Medulla oblongata (tissue), 1 donor: ENCODE measurements at regions not wholly inside any gene's neighbourhood (a gene's known extent, or its start where the extent isn't known, plus 50 kb on each side); places are given as distances from the start of the nearest gene placed in this dataset.
"Not testable (repeated sequence)": the region's sequence is repeated elsewhere in the genome, so short reads cannot be mapped to it uniquely, and the experiment has no call there.

Experiments used
- DNase-seq: peaks from one replicate; pipeline ENCODE4 v3.0.0-alpha.2; 2015; ENCODE audit errors: extremely low spot score

DNA sequence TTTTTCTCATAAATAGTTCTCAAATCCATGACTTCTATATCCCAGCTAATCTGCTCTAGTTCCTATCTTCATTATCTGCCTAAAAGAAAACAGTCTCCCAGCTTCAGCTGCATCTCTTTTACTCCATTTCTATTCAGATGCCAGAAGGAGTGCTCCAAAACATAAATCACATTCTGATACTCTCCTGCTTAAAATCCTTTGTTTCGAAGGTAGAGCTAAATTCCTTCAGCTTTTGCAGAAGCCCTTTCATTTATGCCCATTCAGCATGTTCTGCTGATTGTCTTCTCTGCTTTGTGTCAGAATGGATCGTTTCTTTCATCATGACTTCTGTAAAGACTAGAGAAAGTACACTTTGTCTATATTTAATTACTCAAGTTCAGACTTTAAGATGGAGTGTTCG, 440.1 kb upstream of the SMIM31 start:
- peak; percentile 8 for DNase-seq

DNA sequence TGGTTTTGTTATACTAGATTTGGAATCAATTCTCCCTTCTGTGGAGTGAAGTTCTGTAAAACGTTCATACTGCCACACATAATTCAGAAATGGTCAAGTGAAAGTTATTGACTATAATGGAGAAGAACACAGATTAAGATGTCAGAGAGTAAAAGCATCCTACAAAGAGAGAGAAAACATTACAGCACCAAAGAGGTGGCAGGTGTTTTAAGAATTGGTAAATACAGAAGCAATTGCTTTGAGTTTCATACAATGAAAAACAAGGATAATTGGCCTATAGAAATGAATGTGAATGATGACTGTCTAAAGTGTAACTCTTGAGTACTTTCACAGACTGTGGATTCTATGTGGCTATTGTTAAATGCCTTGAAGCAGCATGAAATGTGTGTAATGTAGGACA, 435.6 kb upstream of the SMIM31 start:
- no peak for DNase-seq

DNA sequence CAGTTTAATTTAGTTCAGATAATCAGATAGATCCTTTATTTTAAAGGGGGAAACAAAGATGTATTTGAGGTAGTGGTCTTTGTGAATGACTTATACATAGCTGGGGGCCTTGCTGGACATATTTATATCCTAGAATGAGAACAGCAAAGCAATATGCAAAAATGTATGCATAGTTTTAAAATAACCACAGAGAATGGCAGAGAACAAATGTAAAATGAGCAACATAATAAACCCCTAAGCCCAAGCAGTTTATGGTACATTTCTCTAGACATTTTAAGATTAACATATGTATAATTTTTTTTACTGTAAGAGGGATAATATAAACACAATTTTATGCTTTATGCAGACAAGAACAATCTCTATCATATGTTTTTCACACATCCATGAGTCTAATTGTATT, 434.2 kb upstream of the SMIM31 start:
- no peak for DNase-seq

DNA sequence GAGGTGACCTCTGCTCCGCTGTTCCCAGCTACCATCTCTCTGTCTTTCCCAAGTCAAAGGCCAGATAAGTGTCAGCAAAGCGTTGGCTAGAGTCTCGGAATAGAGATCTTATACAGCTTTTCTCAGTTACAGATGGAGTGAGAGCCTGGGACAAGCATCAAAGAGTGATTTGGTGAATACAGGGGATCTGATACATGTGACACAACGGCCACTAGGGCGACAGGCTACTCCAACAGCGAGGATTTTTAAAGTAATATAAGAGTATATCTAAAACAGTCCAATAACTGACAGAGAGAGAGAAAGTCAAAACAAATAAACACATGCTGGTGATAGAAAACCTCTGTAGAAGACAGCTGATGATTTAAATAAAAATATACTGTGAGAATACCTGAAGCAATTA, 433.1 kb upstream of the SMIM31 start:
- DNase-seq: no peak

DNA sequence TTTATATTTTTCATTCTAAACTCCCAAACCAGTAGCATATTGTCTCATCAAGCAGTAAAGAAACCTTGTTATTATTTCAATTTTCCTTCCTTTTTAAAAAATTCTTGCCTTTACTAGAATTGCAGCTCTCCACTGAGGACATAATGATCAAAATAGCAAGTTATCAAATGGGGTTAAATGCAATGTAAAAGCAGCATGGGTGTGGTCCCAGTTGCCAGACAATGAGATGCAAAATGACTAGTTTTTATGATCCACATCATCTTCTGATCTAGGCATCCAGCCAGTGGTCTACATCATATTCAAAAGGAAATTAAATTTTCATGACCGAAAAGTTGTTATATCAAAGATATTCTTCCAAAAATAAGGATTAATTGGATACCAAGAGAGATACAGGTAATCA, 427.9 kb upstream of the SMIM31 start:
- no peak for DNase-seq

DNA sequence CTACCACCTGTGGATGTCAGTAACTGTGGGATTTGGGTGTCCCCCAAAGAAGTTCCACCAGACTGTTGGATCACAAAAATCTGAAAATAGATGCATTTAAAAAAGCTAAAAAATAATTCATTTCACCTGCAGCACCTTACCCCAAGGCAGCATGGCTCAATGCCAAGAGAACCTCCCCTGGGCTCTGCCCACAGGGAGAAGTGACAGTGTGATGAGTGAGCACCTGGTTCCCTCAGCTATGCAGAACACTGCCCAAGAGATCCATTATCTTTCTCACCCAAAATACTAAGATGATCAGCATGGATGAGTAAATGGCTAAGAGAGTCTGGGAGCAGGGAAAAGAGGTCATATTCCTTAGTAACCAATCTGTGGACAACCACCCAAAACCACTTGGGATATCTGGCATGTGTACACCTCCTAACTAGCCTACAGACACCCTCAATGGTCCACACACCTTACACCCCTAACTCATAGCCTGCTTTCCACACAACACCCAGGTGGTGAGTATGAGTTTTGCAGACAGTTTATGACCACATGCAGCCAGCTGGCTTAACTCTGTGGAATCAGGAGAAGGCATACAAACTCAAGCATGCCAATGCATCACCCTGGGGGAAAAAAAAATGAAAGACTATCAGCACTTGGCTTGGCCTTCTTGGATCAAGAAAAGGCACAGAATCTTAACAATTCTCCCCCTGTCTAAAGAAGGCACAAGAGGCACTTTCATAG, 416.5 kb upstream of the SMIM31 start:
- no peak for DNase-seq

DNA sequence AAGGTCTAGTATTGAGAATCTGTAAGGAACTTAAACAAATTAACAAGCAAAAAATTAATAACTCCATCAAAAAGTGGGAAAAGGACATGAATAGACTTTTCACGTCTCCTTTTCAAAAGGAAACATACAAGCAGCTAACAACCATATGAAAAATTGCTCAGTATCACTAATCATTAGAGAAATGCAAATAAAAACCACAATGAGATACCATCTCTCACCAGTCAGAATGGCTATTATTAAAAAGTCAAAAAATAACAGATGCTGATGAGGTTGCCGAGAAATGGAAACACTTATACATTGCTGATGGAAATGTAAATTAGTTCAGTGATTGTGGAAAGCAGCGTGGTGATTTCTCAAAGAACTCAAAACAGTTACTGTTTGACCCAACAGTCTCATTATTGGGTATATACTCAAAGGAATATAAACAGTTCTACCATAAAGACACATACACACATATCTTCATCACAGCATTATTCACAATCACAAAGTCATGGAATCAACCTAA, 410.4 kb upstream of the SMIM31 start:
- no peak for DNase-seq

DNA sequence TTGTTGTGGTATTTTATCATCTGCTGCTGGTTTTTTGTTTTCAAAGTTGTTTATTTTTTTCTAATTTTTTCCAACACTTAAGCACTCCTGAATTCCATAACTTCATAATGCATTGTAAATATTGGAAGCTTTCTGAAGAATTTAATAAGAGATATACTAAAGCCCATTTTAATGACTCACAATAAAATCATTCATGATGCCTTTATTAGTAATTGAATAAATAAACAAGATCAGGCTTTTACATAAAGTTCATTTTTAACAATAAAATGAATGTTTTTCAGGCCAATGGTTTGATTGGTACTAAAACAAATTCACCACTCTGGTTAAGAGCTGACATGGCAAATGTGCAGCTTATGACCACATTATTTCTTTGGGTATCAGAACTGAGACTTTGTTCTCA, 408.2 kb upstream of the SMIM31 start:
- DNase-seq: no peak

DNA sequence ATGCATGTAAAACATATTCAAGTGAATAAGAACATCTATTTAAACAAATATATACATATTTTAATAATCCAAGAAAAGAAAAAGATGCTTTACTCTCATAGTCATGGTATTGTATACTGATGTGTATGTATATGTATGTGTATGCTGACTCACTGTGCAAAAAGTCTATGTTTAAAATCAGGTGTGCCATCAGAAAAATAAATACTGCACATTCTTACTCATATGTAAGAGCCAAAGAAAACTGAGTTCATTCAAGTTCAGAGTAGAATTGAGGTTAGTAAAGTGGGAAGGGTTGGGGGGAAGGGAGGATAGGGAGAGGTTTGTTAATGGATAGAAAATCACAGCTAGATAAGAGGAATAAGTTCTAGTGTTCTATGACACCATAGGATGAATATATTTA, 403.9 kb upstream of the SMIM31 start:
- no peak for DNase-seq

DNA sequence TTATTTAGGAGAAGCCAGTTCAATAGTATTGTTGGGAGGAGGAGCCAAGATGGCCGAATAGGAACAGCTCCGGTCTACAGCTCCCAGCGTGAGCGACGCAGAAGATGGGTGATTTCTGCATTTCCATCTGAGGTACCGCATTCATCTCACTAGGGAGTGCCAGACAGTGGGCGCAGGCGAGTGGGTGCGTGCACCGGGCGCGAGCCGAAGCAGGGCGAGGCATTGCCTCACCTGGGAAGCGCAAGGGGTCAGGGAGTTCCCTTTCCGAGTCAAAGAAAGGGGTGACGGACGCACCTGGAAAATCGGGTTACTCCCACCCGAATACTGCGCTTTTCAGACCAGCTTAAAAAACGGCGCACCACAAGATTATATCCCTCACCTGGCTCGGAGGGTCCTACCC, 403.2 kb upstream of the SMIM31 start:
- DNase-seq: not testable (repeated sequence)

DNA sequence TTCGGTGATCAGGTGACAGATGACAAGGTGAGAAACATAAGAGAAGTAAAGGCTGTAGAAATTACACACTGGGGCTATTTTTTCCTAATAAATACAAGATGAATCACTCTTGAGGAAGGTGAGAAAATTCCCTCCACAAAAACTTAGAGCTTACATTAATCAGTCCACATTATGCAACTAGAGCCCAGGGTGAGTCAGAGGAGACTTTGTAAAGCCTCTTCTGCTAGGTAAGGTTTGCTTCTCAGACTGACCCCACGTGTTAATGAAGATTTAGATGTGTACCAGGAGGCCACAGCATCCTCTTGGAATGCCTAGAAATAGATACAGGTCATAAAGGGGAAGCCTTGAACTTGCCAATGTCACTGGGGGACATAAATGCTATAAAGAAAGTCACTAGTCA, 396.0 kb upstream of the SMIM31 start:
- DNase-seq: no peak

DNA sequence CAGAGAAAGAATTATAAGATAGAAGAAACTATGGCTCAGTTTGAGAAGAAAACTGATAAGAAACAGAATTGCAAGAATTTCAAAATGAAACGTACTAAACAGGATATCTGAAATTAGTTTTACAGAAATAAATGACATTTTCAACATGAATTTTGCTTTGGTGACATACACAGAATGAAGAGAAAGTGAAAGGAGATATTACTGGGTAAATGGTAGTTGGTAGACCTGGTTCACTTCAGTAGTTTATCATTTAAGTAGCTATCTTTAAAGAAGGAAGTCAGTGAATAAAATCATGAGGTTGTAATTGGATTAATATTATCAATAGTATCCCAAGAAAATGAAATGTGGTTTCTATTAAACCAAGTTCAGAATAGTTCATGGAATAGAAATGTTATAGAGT, 395.5 kb upstream of the SMIM31 start:
- DNase-seq: no peak

DNA sequence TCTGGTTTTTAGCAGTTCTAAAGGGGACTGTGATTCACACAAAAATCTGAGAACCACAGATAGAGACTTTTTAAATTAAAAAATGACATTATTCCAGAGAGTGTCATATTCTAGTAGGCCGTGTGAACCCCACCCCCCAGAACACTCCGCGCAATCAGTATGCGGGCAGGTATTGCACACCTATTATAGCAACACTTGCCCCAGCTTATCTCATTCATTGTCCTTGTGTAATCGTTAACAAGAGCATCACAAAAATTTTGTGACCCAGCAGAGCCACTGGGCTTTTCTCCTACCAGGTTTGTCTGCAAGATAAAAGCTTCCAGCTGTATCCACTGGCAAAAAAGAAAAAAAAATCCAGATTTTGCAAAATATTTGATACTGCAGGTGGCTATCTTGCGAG, 394.1 kb upstream of the SMIM31 start:
- DNase-seq: no peak

DNA sequence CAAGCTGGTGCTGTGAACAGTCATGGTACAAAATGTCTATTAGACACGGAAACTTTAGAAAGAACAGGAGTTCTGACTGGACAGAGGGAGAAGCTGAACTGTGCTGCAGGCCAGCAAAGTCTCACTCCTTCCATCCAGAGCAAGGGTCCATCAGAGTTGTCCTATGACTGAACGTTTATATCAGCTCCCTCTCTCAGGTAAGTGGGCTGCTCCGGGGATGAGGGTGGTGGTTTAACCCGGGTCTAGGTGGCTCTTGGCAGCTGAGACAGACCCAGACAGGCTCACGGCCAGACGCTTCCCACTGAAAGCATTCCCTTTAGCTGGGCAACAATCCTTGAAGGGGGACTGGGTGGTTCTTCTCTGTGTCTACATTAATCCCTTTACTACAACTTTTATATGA, 385.0 kb upstream of the SMIM31 start:
- no peak for DNase-seq

DNA sequence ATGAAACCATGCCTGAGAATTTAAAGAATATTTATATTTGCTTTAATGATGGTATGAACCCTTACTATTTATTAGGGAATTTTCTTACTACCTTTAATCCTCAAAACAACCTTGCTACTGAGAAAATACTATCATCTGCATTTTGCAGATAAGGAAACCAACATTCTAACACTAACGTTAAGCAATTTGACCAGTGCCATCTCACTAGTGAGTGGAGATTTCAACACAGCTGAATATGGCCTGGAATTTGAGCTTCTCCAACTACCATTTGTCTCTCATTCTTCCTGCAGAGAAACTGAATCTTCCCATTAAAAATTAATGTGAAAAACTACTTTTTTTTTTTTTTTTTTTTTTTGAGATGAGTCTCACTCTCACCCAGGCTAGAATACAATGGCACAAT, 380.9 kb upstream of the SMIM31 start:
- DNase-seq: no peak

DNA sequence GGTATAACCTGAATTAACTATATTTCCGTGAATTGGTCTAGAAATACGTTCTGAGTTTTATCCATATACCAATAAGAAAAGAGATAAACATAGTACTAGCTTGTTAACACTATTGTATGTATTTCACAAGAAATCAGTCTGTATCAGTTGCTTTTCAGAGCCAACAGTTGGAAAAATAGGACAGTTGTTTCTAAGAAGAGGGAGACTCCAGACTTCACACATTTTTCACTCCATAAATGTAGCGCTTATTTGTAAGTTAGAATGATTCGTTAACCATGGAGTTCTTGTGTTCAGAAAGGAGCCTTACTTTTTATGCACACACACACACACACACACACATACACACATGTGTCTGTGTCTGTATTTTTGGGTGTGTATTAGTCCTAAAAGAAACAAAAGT, 376.7 kb upstream of the SMIM31 start:
- DNase-seq: no peak

DNA sequence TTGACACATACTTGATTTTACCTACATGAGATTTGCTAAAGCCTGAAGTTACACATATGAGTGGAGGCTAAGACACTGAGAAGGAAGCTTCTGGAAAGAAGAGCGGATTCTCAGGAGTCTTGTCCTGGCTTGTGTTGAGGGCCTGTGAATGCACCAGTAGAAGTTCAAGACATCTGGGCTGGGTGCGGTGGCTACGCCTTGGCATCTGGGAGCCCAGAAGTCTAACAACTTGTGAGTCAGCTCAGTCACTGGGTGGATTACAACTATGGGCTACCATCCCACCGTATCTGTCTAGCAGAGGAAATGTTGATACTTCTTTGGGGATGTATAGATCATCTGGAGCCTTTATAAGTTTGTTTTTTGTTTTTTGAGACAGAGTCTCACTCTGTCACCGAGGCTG, 375.6 kb upstream of the SMIM31 start:
- DNase-seq: no peak

DNA sequence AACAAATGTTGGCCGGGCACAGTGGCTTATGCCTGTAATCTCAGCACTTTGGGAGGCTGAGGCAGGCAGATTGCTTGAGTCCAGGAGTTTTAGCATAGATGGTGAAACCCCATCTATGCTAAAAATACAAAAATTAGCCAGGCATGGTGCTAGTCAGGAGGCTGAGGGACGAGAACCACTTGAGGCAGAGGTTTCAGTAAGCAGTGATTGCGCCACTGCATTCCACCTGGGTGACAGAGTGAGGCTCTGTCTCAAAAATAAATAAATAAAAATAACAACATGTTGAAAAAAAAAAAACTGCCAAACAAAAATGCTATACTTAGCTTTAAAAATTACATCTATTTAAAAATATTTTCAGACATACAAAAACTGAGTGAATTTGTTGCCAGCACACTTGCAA, 374.2 kb upstream of the SMIM31 start:
- DNase-seq: no peak

DNA sequence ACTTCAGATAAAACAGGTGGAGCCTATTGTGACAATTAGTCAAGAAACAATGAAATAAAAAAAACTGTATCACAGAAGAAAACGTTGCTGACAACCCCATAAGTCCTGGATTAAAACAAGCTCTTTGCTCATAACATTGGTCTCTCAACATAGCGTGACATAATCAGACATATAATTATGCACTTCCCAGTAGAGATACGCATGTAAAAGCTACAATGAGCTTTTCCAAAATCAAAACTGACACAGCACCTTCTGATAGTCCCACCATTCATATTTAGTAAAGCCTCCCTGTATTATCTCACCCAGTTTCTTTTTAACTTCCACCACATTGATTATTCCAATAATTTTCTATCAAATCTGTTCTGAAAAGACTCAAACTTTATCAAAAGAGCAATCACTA, 372.1 kb upstream of the SMIM31 start:
- DNase-seq: no peak

DNA sequence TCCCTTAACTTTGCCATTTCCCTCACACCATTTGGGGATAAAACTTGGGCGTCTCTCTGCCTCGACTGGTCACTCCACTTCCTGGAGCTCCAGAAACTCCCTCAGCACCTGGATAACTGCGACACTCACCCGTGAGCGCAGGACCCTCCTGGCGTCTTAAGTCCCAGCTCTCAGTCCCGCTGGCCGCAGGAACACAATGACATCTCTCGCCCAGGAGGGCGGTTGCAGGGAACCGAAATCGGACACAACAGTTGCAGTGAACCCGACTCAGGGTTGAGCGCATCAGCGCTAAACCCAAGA, 370.9 kb upstream of the SMIM31 start:
- DNase-seq: no peak

DNA sequence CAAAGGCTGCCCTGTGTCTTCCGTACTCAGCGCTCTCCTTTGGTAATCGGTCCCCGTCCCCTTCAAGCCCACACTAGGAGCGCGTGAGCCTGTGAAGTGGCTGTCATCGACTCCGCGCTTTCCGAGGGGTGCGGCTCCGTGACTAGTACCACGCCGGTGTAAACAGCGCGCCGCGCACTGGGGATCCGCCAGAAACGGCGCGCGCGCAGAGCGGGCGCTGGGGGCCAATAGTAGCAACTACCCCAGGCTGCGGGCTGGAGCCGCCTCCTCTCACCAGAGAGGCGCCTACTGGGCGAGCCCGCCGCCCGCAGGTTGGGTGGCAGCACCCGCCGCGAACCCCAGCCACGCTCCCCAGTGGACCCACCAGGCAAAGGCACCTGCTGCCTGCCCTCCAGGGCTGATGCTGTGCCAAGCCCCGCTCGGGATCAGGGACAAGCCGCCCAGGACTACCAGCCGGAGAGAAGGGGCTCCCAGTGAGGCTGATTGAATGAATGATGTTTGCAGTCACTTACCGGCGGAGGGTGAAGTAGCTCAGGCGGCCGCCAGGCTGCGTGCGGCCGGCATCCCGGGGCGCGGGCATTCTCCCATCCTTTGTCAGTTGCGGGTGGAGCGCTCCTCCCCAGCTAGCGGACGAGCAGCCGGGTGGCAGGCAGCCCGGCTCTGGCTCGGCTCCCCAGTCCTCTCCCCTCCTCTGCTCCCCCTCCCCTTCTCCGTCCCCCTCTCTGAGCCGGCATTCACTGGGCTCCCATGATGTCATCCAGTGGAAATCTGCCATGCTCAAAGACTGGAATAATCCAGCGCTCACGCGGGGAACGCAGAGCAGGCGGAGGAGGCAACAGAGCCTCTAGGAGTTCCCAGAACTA, 370.3 kb upstream of the SMIM31 start:
- peak; percentile 97 for DNase-seq

DNA sequence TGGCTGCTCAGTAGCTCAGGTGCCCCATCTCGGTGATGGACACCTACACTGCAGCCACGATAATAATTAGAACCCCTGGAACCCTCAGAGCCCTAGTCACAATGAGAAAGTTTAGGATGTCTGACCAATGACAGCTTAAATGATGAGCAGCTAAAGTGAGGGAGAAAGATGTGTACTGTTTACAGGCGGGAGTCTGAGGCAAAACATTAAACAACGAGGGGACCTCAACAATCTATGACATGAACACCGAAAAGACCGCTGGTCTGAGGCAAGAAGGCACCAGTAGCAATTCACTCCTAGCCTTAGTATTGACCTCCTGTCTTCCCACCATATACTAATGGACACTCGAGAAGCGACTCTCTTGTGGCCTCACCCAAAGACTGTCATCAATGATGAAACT, 369.5 kb upstream of the SMIM31 start:
- DNase-seq: peak; percentile 35

DNA sequence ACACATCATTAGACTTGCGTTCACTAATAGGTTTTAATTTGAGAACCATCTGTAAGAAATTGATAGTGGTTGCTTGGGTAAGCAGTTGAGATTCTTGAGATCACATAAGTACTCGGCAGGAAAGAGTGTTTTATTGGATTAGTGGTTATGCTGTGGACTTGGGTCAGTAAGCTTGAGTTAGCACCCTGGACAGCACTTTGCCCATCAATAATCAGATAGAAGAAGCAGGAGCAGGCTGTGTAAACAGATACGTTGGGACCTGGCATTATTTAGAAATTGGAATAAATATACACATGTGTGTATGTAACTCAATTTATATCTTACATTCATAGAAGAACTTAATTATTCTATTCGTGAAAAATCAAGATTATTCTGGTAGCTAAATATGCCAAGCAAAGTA, 357.5 kb upstream of the SMIM31 start:
- DNase-seq: no peak
